Calu3 (cell line): ENCODE measurements at regions not wholly inside any gene's neighbourhood (a gene's known extent, or its start where the extent isn't known, plus 50 kb on each side); places are given as distances from the start of the nearest gene placed in this dataset.

Experiments
- BruUV-seq: library from RNA; stranded (reverse); fragments of 400-500 nt; replicated peaks from 2 replicates; lab custom pipeline; 2021; lab: Mats Ljungman, UMichigan
- CTCF ChIA-PET: fragments of 300-600 bp; sonication (Branson Sonifier 250); formaldehyde crosslinking; loops from one replicate; lab custom pipeline; 2022; ENCODE audit warnings: antibody characterized with exemption; lab: Charles Lee
- DNase-seq: peaks from one replicate; pipeline ENCODE4 v3.0.0; 2022
- H3K27ac Mint-ChIP-seq: one replicate; pipeline ENCODE4 v1.8.0; 2022; ENCODE audit warnings: mixed read lengths; ENCODE audit not compliant: unreplicated experiment
- H3K27me3 Mint-ChIP-seq: one replicate; pipeline ENCODE4 v1.8.0; 2022; ENCODE audit warnings: mixed read lengths; ENCODE audit not compliant: unreplicated experiment
- H3K36me3 Mint-ChIP-seq: one replicate; pipeline ENCODE4 v1.8.0; 2022; ENCODE audit warnings: mild to moderate bottlenecking, moderate library complexity, mixed read lengths; ENCODE audit not compliant: insufficient read depth, unreplicated experiment
- H3K4me1 Mint-ChIP-seq: one replicate; pipeline ENCODE4 v1.8.0; 2022; ENCODE audit warnings: mild to moderate bottlenecking, low read depth, mixed read lengths; ENCODE audit not compliant: unreplicated experiment
- H3K4me3 Mint-ChIP-seq: one replicate; pipeline ENCODE4 v1.8.0; 2022; ENCODE audit warnings: mild to moderate bottlenecking, low read depth, moderate library complexity, mixed read lengths; ENCODE audit not compliant: unreplicated experiment
- H3K9me3 Mint-ChIP-seq: one replicate; pipeline ENCODE4 v1.8.0; 2022; ENCODE audit warnings: low read depth, mixed read lengths; ENCODE audit not compliant: unreplicated experiment
- intact Hi-C: fragments of 100-400 bp; cut with micrococcal nuclease; formaldehyde crosslinking; loops from one replicate; pipeline ENCODE4 v1.10.0; 2022; ENCODE audit not compliant: unreplicated experiment
- TF ChIP-seq, protein P1 (sequence below): fragments of 200-600 bp; IDR thresholded peaks from one replicate; pipeline ENCODE4 v1.8.0; 2022; ENCODE audit warnings: antibody characterized with exemption; ENCODE audit not compliant: unreplicated experiment

GRCh38 chr5:173507171-173507570 is 109.3 kb downstream of the BOD1 start:
- intact Hi-C loops: no loop called here
- no peaks in the 10 kb centered on the region for H3K27me3 Mint-ChIP-seq
- CTCF ChIA-PET: no interaction called here

GRCh38 chr5:173505634-173506033 is 110.8 kb downstream of the BOD1 start:
- no peaks in the 10 kb centered on the region for H3K27me3 Mint-ChIP-seq
- H3K27ac Mint-ChIP-seq: no peak overlapping the region
- no peaks in the 10 kb centered on the region for H3K9me3 Mint-ChIP-seq
- H3K4me3 Mint-ChIP-seq: no peak overlapping the region
- TF ChIP-seq, protein P1, sequence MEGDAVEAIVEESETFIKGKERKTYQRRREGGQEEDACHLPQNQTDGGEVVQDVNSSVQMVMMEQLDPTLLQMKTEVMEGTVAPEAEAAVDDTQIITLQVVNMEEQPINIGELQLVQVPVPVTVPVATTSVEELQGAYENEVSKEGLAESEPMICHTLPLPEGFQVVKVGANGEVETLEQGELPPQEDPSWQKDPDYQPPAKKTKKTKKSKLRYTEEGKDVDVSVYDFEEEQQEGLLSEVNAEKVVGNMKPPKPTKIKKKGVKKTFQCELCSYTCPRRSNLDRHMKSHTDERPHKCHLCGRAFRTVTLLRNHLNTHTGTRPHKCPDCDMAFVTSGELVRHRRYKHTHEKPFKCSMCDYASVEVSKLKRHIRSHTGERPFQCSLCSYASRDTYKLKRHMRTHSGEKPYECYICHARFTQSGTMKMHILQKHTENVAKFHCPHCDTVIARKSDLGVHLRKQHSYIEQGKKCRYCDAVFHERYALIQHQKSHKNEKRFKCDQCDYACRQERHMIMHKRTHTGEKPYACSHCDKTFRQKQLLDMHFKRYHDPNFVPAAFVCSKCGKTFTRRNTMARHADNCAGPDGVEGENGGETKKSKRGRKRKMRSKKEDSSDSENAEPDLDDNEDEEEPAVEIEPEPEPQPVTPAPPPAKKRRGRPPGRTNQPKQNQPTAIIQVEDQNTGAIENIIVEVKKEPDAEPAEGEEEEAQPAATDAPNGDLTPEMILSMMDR: no peak
- no peak for DNase-seq
- intact Hi-C loops: no loop called here
- no peaks in the 10 kb centered on the region for H3K36me3 Mint-ChIP-seq
- BruUV-seq: no TSS peak
- CTCF ChIA-PET: interaction anchor here (0.5 kb wide), 1 partner anchor 79 kb away, joined by 4 read pairs; no protein-coding TSS in a partner anchor
- H3K4me1 Mint-ChIP-seq: no peaks in the 10 kb centered on the region

More at GRCh38 chr5:173507171-173507570, 109.3 kb downstream of the BOD1 start:
- TF ChIP-seq, protein P1: no peak
- DNase-seq: no peak
- BruUV-seq: no TSS peak
- no peaks in the 10 kb centered on the region for H3K36me3 Mint-ChIP-seq
- no peak overlapping the region for H3K4me3 Mint-ChIP-seq
- peaks cover 3% of the 10 kb centered on the region for H3K9me3 Mint-ChIP-seq
- H3K4me1 Mint-ChIP-seq: peaks cover 2% of the 10 kb centered on the region
- H3K27ac Mint-ChIP-seq: no peak overlapping the region

GRCh38 chr5:173501922-173502321 is 114.5 kb downstream of the BOD1 start:
- no peaks in the 10 kb centered on the region for H3K36me3 Mint-ChIP-seq
- H3K4me3 Mint-ChIP-seq: no peak overlapping the region
- BruUV-seq: no TSS peak
- CTCF ChIA-PET: no interaction called here
- H3K27ac Mint-ChIP-seq: no peak overlapping the region
- TF ChIP-seq, protein P1: no peak
- H3K4me1 Mint-ChIP-seq: peaks cover 5% of the 10 kb centered on the region
- H3K9me3 Mint-ChIP-seq: no peaks in the 10 kb centered on the region
- H3K27me3 Mint-ChIP-seq: no peaks in the 10 kb centered on the region
- intact Hi-C loops: no loop called here
- DNase-seq: no peak

DNA sequence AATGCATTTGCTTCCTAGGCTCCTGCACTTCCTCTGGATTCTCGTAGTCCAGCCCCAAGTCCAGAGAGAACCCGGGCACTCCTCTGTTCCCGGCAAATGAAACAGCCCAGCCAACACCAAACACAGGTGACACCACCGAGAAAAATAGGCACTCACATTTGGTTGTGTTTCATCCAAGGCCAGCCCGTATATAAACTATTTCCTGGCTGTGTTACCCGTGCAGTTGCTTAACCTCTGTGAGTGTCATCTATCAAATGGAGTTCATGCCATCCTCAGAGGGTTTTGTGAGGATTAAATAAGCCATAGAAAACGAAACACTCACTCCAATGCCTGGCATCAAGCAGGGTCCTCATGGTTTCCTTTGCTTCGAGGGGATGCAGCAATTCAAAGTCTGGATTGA is 115.2 kb downstream of the BOD1 start:
- H3K27ac Mint-ChIP-seq: no peak overlapping the region
- TF ChIP-seq, protein P1: no peak
- intact Hi-C loops: no loop called here
- H3K4me1 Mint-ChIP-seq: peaks cover 5% of the 10 kb centered on the region
- CTCF ChIA-PET: no interaction called here
- H3K27me3 Mint-ChIP-seq: no peaks in the 10 kb centered on the region
- no TSS peak for BruUV-seq
- no peaks in the 10 kb centered on the region for H3K36me3 Mint-ChIP-seq
- DNase-seq: no peak
- H3K4me3 Mint-ChIP-seq: no peak overlapping the region
- no peaks in the 10 kb centered on the region for H3K9me3 Mint-ChIP-seq

- Mint-ChIP-seq H3K36me3 (no peaks in the 10 kb centered on the region), H3K9me3 (no peaks in the 10 kb centered on the region), H3K27me3 (no peaks in the 10 kb centered on the region), H3K27ac (no peak overlapping the region), H3K4me3 (no peak overlapping the region), H3K4me1 (peaks cover 5% of the 10 kb centered on the region)
- TF ChIP-seq, protein P1: no peak
- intact Hi-C loops: no loop called here
- no peak for DNase-seq
- CTCF ChIA-PET: no interaction called here
- BruUV-seq: no TSS peak
Observed at GRCh38 chr5:173500213-173500560, 116.3 kb downstream of the BOD1 start.
